ENCODE measurements at regions not wholly inside any gene's neighbourhood (a gene's known extent, or its start where the extent isn't known, plus 50 kb on each side); places are given as distances from the start of the nearest gene placed in this dataset.
"Not testable (repeated sequence)": the region's sequence is repeated elsewhere in the genome, so short reads cannot be mapped to it uniquely, and the experiment has no call there.

GRCh38 chr5:56763711-56764466 lies 51.5 kb upstream of the MAP3K1 start:
- in situ Hi-C loops (cut with MboI; ENCODE audit: low sequenced_read_pairs), result no loop called here

- in situ Hi-C loops (cut with MboI; ENCODE audit: low sequenced_read_pairs), result no loop called here
Measured at GRCh38 chr5:56763182-56763581, 52.2 kb upstream of the MAP3K1 start.

GRCh38 chr5:56761151-56761885 lies 54.0 kb upstream of the MAP3K1 start:
- in situ Hi-C loops (cut with MboI; ENCODE audit: low sequenced_read_pairs), result no loop called here

GRCh38 chr5:56760723-56761122 lies 54.6 kb upstream of the MAP3K1 start:
- in situ Hi-C loops (cut with MboI; ENCODE audit: low sequenced_read_pairs), result no loop called here

- in situ Hi-C loops (cut with MboI; ENCODE audit: low sequenced_read_pairs), result no loop called here
Measured at GRCh38 chr5:56759521-56760216, 55.7 kb upstream of the MAP3K1 start.

- in situ Hi-C loops (cut with MboI; ENCODE audit: low sequenced_read_pairs), result no loop called here
Measured at GRCh38 chr5:56757077-56757476, 58.3 kb upstream of the MAP3K1 start.

- in situ Hi-C loops (cut with MboI; ENCODE audit: low sequenced_read_pairs), result no loop called here
Measured at GRCh38 chr5:56755036-56755555, 60.3 kb upstream of the MAP3K1 start.

GRCh38 chr5:56753588-56753987 lies 61.8 kb upstream of the MAP3K1 start:
- in situ Hi-C loops (cut with MboI; ENCODE audit: low sequenced_read_pairs), result not testable (repeated sequence)

- in situ Hi-C loops (cut with MboI; ENCODE audit: low sequenced_read_pairs), result no loop called here
Measured at GRCh38 chr5:56751572-56752313, 63.6 kb upstream of the MAP3K1 start.

GRCh38 chr5:56749842-56750241 lies 65.5 kb upstream of the MAP3K1 start:
- in situ Hi-C loops (cut with MboI; ENCODE audit: low sequenced_read_pairs), result no loop called here

- in situ Hi-C loops (cut with MboI; ENCODE audit: low sequenced_read_pairs), result no loop called here
Measured at GRCh38 chr5:56746553-56747339, 68.6 kb upstream of the MAP3K1 start.

- in situ Hi-C loops (cut with MboI; ENCODE audit: low sequenced_read_pairs), result no loop called here
Measured at GRCh38 chr5:56745864-56746263, 69.5 kb upstream of the MAP3K1 start.

GRCh38 chr5:56740868-56741267 lies 74.5 kb upstream of the MAP3K1 start:
- in situ Hi-C loops (cut with MboI; ENCODE audit: low sequenced_read_pairs), result no loop called here

GRCh38 chr5:56739990-56740389 lies 75.4 kb upstream of the MAP3K1 start:
- in situ Hi-C loops (cut with MboI; ENCODE audit: low sequenced_read_pairs), result no loop called here

GRCh38 chr5:56737951-56738606 lies 77.3 kb upstream of the MAP3K1 start:
- in situ Hi-C loops (cut with MboI; ENCODE audit: low sequenced_read_pairs), result no loop called here

GRCh38 chr5:56737002-56737621 lies 78.2 kb upstream of the MAP3K1 start:
- in situ Hi-C loops (cut with MboI; ENCODE audit: low sequenced_read_pairs), result no loop called here

GRCh38 chr5:56735849-56736641 lies 79.3 kb upstream of the MAP3K1 start:
- in situ Hi-C loops (cut with MboI; ENCODE audit: low sequenced_read_pairs), result no loop called here

- in situ Hi-C loops (cut with MboI; ENCODE audit: low sequenced_read_pairs), result no loop called here
Measured at GRCh38 chr5:56734091-56734694, 81.2 kb upstream of the MAP3K1 start.

Data from HL-60/S4 treated with phorbol 12-myristate 13-acetate at 8.2 ng/mL for 4 days and 3 days (cell line).